SK-N-SH (cell line): ENCODE measurements at regions not wholly inside any gene's neighbourhood (a gene's known extent, or its start where the extent isn't known, plus 50 kb on each side); places are given as distances from the start of the nearest gene placed in this dataset.

Source experiments
- GATA2 ChIP-seq: sonication (generic); formaldehyde crosslinking; IDR thresholded peaks from 2 replicates; pipeline ENCODE4 v1.5.0; 2020; ENCODE audit warnings: mild to moderate bottlenecking, missing genetic modification reagents
- MXI1 ChIP-seq: IDR thresholded peaks from 2 replicates; pipeline ENCODE4 v1.6.1; 2012; ENCODE audit warnings: mild to moderate bottlenecking, low read depth, low read length, improper control_type of control experiment
- RXRA ChIP-seq: IDR thresholded peaks from 2 replicates; pipeline ENCODE4 v1.4.0; 2012; ENCODE audit warnings: low read depth, mild to moderate bottlenecking, borderline replicate concordance
- YY1 ChIP-seq: IDR thresholded peaks from 2 replicates; pipeline ENCODE4 v1.4.0; 2012; ENCODE audit warnings: low read depth, mild to moderate bottlenecking
- TF ChIP-seq, protein P1 (sequence below): IDR thresholded peaks from 2 replicates; pipeline ENCODE4 v1.4.0; 2012; ENCODE audit warnings: low read depth
- TF ChIP-seq, protein P2 (sequence below): fragments of 200-600 bp; sonication (generic); IDR thresholded peaks from 2 replicates; pipeline ENCODE4 v1.6.1; 2017; ENCODE audit warnings: antibody characterized with exemption, mild to moderate bottlenecking, moderate library complexity
- TF ChIP-seq, protein P3 (sequence below): IDR thresholded peaks from 2 replicates; pipeline ENCODE4; 2012

DNA sequence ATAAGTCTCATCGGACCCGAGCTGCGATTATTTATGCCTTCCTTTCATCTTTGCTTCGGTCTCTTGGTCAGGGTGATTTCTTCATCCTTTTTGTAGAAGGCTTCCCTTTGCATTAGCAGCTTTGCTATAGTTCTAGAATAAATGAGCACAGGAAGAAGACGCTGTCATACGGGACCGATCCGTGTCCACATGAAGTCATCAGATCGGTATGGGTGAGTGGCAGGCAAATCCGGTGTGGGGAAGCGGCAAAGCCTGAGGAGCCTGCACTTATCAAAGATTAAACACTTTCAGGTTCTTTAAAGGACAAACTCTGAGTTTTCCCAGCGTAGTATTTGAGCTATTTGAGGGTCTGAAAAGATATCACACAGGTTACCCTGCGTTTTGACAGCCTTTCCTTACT lies 119.3 kb downstream of the IRS2 start:
- TF ChIP-seq, protein P1, sequence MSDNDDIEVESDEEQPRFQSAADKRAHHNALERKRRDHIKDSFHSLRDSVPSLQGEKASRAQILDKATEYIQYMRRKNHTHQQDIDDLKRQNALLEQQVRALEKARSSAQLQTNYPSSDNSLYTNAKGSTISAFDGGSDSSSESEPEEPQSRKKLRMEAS, result no peak
- TF ChIP-seq, protein P2, sequence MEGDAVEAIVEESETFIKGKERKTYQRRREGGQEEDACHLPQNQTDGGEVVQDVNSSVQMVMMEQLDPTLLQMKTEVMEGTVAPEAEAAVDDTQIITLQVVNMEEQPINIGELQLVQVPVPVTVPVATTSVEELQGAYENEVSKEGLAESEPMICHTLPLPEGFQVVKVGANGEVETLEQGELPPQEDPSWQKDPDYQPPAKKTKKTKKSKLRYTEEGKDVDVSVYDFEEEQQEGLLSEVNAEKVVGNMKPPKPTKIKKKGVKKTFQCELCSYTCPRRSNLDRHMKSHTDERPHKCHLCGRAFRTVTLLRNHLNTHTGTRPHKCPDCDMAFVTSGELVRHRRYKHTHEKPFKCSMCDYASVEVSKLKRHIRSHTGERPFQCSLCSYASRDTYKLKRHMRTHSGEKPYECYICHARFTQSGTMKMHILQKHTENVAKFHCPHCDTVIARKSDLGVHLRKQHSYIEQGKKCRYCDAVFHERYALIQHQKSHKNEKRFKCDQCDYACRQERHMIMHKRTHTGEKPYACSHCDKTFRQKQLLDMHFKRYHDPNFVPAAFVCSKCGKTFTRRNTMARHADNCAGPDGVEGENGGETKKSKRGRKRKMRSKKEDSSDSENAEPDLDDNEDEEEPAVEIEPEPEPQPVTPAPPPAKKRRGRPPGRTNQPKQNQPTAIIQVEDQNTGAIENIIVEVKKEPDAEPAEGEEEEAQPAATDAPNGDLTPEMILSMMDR, result no peak
- TF ChIP-seq MXI1, result no peak
- TF ChIP-seq, protein P3, sequence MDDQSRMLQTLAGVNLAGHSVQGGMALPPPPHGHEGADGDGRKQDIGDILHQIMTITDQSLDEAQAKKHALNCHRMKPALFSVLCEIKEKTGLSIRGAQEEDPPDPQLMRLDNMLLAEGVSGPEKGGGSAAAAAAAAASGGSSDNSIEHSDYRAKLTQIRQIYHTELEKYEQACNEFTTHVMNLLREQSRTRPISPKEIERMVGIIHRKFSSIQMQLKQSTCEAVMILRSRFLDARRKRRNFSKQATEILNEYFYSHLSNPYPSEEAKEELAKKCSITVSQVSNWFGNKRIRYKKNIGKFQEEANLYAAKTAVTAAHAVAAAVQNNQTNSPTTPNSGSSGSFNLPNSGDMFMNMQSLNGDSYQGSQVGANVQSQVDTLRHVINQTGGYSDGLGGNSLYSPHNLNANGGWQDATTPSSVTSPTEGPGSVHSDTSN, result peak; percentile 91
- no peak for TF ChIP-seq YY1
- TF ChIP-seq GATA2 (CRISPR knock-in tag), result no peak
- TF ChIP-seq RXRA, result no peak
